ENCODE measurements at regions not wholly inside any gene's neighbourhood (a gene's known extent, or its start where the extent isn't known, plus 50 kb on each side); places are given as distances from the start of the nearest gene placed in this dataset.

GRCh38 chr10:20984662-20985061, 87.6 kb upstream of the NEBL start:
- H3K4me3 ChIP-seq (replicated peaks; ENCODE audit: low read depth, low read length): no peak overlapping the region
- DNase-seq (ENCODE audit: extremely low read depth, low read depth): no peak
- TF ChIP-seq CTCF (IDR thresholded peaks at IDR 0.05; ENCODE audit: low read depth, low read length, missing control alignments): no peak

- no peak for DNase-seq (ENCODE audit: extremely low read depth, low read depth)
- no peak for TF ChIP-seq CTCF (IDR thresholded peaks at IDR 0.05; ENCODE audit: low read depth, low read length, missing control alignments)
- H3K4me3 ChIP-seq (replicated peaks; ENCODE audit: low read depth, low read length): no peak overlapping the region
Measured at GRCh38 chr10:20981419-20981953, 84.4 kb upstream of the NEBL start.

GRCh38 chr10:20978617-20979016, 81.5 kb upstream of the NEBL start:
- no peak for TF ChIP-seq CTCF (IDR thresholded peaks at IDR 0.05; ENCODE audit: low read depth, low read length, missing control alignments)
- DNase-seq (ENCODE audit: extremely low read depth, low read depth): no peak
- no peak overlapping the region for H3K4me3 ChIP-seq (replicated peaks; ENCODE audit: low read depth, low read length)

GRCh38 chr10:20977300-20977699, 80.2 kb upstream of the NEBL start:
- no peak for TF ChIP-seq CTCF (IDR thresholded peaks at IDR 0.05; ENCODE audit: low read depth, low read length, missing control alignments)
- no peak for DNase-seq (ENCODE audit: extremely low read depth, low read depth)
- H3K4me3 ChIP-seq (replicated peaks; ENCODE audit: low read depth, low read length): no peak overlapping the region

GRCh38 chr10:20976891-20977290, 79.8 kb upstream of the NEBL start:
- no peak for TF ChIP-seq CTCF (IDR thresholded peaks at IDR 0.05; ENCODE audit: low read depth, low read length, missing control alignments)
- DNase-seq (ENCODE audit: extremely low read depth, low read depth): no peak
- no peak overlapping the region for H3K4me3 ChIP-seq (replicated peaks; ENCODE audit: low read depth, low read length)

GRCh38 chr10:20976390-20976789, 79.3 kb upstream of the NEBL start:
- H3K4me3 ChIP-seq (replicated peaks; ENCODE audit: low read depth, low read length): no peak overlapping the region
- no peak for TF ChIP-seq CTCF (IDR thresholded peaks at IDR 0.05; ENCODE audit: low read depth, low read length, missing control alignments)
- no peak for DNase-seq (ENCODE audit: extremely low read depth, low read depth)

- DNase-seq (ENCODE audit: extremely low read depth, low read depth): no peak
- TF ChIP-seq CTCF (IDR thresholded peaks at IDR 0.05; ENCODE audit: low read depth, low read length, missing control alignments): no peak
- no peak overlapping the region for H3K4me3 ChIP-seq (replicated peaks; ENCODE audit: low read depth, low read length)
Measured at GRCh38 chr10:20975236-20975635, 78.1 kb upstream of the NEBL start.

Data from HFF-Myc (cell line).